ENCODE measurements at regions not wholly inside any gene's neighbourhood (a gene's known extent, or its start where the extent isn't known, plus 50 kb on each side); places are given as distances from the start of the nearest gene placed in this dataset.

DNA sequence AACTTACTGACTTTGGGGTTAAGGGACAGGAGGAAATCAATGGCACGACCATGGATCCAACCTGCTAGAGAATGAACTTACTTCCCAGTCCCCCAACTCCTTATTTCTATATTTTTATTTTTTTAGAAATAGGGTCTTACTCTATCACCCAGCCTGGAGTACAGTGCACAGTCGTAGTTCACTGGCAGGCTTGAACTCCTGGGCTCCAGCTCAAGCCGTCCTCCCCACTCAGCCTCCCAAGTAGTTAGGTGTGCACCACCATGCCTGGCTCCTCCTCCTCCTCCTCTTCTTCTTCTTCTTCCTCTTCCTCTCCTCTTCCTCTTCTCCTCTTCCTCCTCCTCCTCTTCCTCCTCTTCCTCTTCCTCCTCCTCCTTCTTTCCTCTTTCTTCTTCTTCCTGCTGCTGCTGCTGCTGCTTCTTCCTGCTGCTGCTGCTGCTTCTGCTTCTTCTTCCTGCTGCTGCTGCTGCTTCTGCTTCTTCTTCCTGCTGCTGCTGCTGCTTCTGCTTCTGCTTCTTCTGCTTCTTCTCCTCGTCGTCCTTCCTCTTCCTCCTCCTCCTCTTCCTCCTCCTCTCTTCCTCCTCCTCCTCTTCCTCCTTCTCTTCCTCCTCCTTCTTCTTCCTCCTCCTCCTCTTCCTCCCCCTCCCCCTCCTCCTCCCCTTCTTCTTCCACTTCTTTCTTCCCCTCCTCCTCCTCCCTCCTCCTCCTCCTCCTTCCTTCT lies 390.1 kb upstream of the RGS6 start:
- Histone ChIP-seq H3K27ac (ENCODE audit: low read length) (no peak overlapping the region), H3K36me3 (ENCODE audit: control insufficient read depth in 1 of 2, insufficient read depth in 2 of 2, low read length in 2 of 2) (no peaks in the 10 kb centered on the region), H3K27me3 (ENCODE audit: low read depth, low read length) (no peaks in the 10 kb centered on the region), H3K9me3 (ENCODE audit: control insufficient read depth in 1 of 2, low read length in 2 of 2) (no peaks in the 10 kb centered on the region), H3K4me1 (ENCODE audit: control insufficient read depth in 1 of 2, insufficient read depth in 2 of 2, low read length in 2 of 2) (peaks cover 5 to 10% of the 10 kb centered on the region in 2 donors), H3K4me3 (ENCODE audit: low read depth in 1 of 2, low read length in 2 of 2) (no peak overlapping the region)

GRCh38 chr14:71549421-71550050 lies 382.7 kb upstream of the RGS6 start:
- no peak overlapping the region for H3K27ac ChIP-seq (ENCODE audit: low read length)
- no peaks in the 10 kb centered on the region for H3K4me1 ChIP-seq (ENCODE audit: control insufficient read depth in 1 of 2, insufficient read depth in 2 of 2, low read length in 2 of 2)
- no peaks in the 10 kb centered on the region for H3K27me3 ChIP-seq (ENCODE audit: low read depth, low read length)
- H3K4me3 ChIP-seq (ENCODE audit: low read depth in 1 of 2, low read length in 2 of 2) = no peak overlapping the region
- H3K36me3 ChIP-seq (ENCODE audit: control insufficient read depth in 1 of 2, insufficient read depth in 2 of 2, low read length in 2 of 2) = no peaks in the 10 kb centered on the region
- H3K9me3 ChIP-seq (ENCODE audit: control insufficient read depth in 1 of 2, low read length in 2 of 2) = no peaks in the 10 kb centered on the region

DNA sequence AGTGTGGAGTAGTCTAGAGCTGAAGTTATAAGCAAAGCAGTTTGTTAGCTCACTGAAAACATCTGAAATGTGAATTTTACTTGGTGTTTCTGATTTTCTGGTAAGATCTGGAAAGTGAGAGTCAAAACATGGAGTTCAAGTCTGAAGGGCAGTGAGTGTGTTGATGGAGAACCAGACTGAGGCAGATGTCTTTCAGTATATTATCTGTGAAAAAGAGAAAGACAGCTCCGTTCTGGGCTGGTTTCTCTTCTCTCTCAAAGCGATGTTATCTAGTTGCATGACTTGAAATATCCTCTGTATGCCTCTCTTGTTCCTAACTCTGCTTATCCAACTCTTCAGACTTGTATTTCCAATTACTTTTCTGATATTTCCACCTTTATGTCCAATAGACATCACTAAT lies 381.9 kb upstream of the RGS6 start:
- H3K9me3 ChIP-seq (ENCODE audit: control insufficient read depth in 1 of 2, low read length in 2 of 2) = no peaks in the 10 kb centered on the region
- no peaks in the 10 kb centered on the region for H3K36me3 ChIP-seq (ENCODE audit: control insufficient read depth in 1 of 2, insufficient read depth in 2 of 2, low read length in 2 of 2)
- no peaks in the 10 kb centered on the region for H3K27me3 ChIP-seq (ENCODE audit: low read depth, low read length)
- no peak overlapping the region for H3K27ac ChIP-seq (ENCODE audit: low read length)
- no peak overlapping the region for H3K4me3 ChIP-seq (ENCODE audit: low read depth in 1 of 2, low read length in 2 of 2)
- H3K4me1 ChIP-seq (ENCODE audit: control insufficient read depth in 1 of 2, insufficient read depth in 2 of 2, low read length in 2 of 2) = peaks cover 0 to 4% of the 10 kb centered on the region in 2 donors

DNA sequence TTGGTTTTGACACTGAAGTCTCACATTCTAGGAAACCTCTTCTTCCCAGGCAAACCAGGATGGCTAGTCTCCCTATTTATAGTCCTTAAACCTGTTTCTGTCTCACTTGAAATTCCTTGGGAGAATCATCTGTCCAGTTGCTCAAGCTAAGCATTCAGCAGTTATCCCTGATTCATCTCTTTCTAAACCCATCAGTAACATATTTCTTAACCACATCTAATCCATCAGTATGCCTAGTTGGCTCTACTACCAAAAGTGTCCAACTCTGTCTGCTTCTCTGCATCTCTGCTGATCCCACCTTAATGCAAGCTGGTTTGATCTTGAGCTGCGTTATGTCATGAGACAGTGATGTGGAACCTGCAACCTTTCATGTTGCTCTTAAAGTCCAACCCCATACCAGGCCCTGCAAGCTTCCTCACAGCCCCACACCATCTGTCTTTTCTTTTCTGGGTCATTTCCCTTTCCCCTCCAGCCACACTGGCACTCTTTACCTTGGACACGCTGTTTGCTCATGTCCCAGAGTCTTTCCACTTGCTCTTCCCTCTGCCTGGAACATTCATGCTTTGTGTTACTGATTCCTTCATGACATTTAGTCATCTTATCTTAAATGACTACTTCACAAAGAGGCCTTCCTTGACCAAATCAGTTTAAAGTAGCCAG lies 380.8 kb upstream of the RGS6 start:
- no peaks in the 10 kb centered on the region for H3K27me3 ChIP-seq (ENCODE audit: low read depth, low read length)
- no peaks in the 10 kb centered on the region for H3K36me3 ChIP-seq (ENCODE audit: control insufficient read depth in 1 of 2, insufficient read depth in 2 of 2, low read length in 2 of 2)
- H3K4me3 ChIP-seq (ENCODE audit: low read depth in 1 of 2, low read length in 2 of 2) = no peak overlapping the region
- H3K4me1 ChIP-seq (ENCODE audit: control insufficient read depth in 1 of 2, insufficient read depth in 2 of 2, low read length in 2 of 2) = peaks cover 4% of the 10 kb centered on the region in 2 donors
- no peak overlapping the region for H3K27ac ChIP-seq (ENCODE audit: low read length)
- H3K9me3 ChIP-seq (ENCODE audit: control insufficient read depth in 1 of 2, low read length in 2 of 2) = no peaks in the 10 kb centered on the region

DNA sequence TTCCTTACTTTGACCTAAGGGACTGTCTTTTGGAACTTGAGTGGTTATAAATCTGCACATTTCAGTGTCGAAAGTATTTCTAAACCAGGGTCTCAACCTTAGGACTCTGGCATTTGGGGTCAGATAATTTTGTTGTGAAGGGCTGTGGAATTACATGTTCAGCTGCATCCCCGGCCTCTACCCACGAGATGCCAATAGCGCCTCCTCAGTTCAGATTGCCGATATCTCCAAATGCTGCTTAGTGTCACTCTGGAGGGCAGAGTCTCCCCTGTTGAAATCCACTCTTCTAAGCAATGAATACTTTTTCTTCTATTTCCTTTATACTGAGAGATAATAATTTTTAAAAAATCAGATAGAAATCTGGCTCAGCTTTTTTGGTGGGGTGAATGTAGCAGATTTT lies 379.4 kb upstream of the RGS6 start:
- no peaks in the 10 kb centered on the region for H3K27me3 ChIP-seq (ENCODE audit: low read depth, low read length)
- no peaks in the 10 kb centered on the region for H3K9me3 ChIP-seq (ENCODE audit: control insufficient read depth in 1 of 2, low read length in 2 of 2)
- H3K4me3 ChIP-seq (ENCODE audit: low read depth in 1 of 2, low read length in 2 of 2) = no peak overlapping the region
- H3K27ac ChIP-seq (ENCODE audit: low read length) = no peak overlapping the region
- H3K36me3 ChIP-seq (ENCODE audit: control insufficient read depth in 1 of 2, insufficient read depth in 2 of 2, low read length in 2 of 2) = no peaks in the 10 kb centered on the region
- H3K4me1 ChIP-seq (ENCODE audit: control insufficient read depth in 1 of 2, insufficient read depth in 2 of 2, low read length in 2 of 2) = peaks cover 4% of the 10 kb centered on the region in 2 donors

- Histone ChIP-seq H3K4me3 (ENCODE audit: low read depth in 1 of 2, low read length in 2 of 2) (no peak overlapping the region), H3K4me1 (ENCODE audit: control insufficient read depth in 1 of 2, insufficient read depth in 2 of 2, low read length in 2 of 2) (peaks cover 4% of the 10 kb centered on the region in 2 donors), H3K27ac (ENCODE audit: low read length) (no peak overlapping the region), H3K36me3 (ENCODE audit: control insufficient read depth in 1 of 2, insufficient read depth in 2 of 2, low read length in 2 of 2) (no peaks in the 10 kb centered on the region), H3K27me3 (ENCODE audit: low read depth, low read length) (no peaks in the 10 kb centered on the region), H3K9me3 (ENCODE audit: control insufficient read depth in 1 of 2, low read length in 2 of 2) (no peaks in the 10 kb centered on the region)
These were observed 378.4 kb upstream of the RGS6 start for GRCh38 chr14:71553779-71554178.

DNA sequence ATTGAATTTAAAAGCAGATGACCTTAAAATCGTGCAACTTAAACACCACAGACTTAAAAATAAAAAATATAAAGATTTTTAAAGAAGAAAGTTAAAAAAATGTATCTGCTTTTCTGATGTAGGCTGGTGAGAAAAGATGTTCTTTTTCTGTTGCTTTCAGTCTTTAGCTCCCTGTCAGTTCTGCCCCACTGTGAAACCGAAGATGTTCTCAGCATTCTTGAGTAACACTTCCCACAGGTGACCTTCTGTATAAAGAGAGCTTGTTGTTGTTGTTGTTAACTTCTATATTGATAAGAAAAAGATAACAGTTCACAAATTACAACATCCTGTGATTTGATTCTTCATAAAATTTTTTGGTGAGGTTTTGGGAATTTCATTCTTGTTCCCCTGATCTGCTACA lies 377.9 kb upstream of the RGS6 start:
- Histone ChIP-seq H3K4me3 (ENCODE audit: low read depth in 1 of 2, low read length in 2 of 2) (no peak overlapping the region), H3K36me3 (ENCODE audit: control insufficient read depth in 1 of 2, insufficient read depth in 2 of 2, low read length in 2 of 2) (no peaks in the 10 kb centered on the region), H3K4me1 (ENCODE audit: control insufficient read depth in 1 of 2, insufficient read depth in 2 of 2, low read length in 2 of 2) (peaks cover 4% of the 10 kb centered on the region in 2 donors), H3K9me3 (ENCODE audit: control insufficient read depth in 1 of 2, low read length in 2 of 2) (no peaks in the 10 kb centered on the region), H3K27ac (ENCODE audit: low read length) (no peak overlapping the region), H3K27me3 (ENCODE audit: low read depth, low read length) (no peaks in the 10 kb centered on the region)

- H3K9me3 ChIP-seq (ENCODE audit: control insufficient read depth in 1 of 2, low read length in 2 of 2) = no peaks in the 10 kb centered on the region
- H3K27ac ChIP-seq (ENCODE audit: low read length) = no peak overlapping the region
- peaks cover 4% of the 10 kb centered on the region in 2 donors for H3K4me1 ChIP-seq (ENCODE audit: control insufficient read depth in 1 of 2, insufficient read depth in 2 of 2, low read length in 2 of 2)
- no peak overlapping the region for H3K4me3 ChIP-seq (ENCODE audit: low read depth in 1 of 2, low read length in 2 of 2)
- no peaks in the 10 kb centered on the region for H3K36me3 ChIP-seq (ENCODE audit: control insufficient read depth in 1 of 2, insufficient read depth in 2 of 2, low read length in 2 of 2)
- H3K27me3 ChIP-seq (ENCODE audit: low read depth, low read length) = no peaks in the 10 kb centered on the region
These were observed 377.1 kb upstream of the RGS6 start for GRCh38 chr14:71554959-71555612.

- H3K36me3 ChIP-seq (ENCODE audit: control insufficient read depth in 1 of 2, insufficient read depth in 2 of 2, low read length in 2 of 2) = no peaks in the 10 kb centered on the region
- no peak overlapping the region for H3K27ac ChIP-seq (ENCODE audit: low read length)
- H3K27me3 ChIP-seq (ENCODE audit: low read depth, low read length) = no peaks in the 10 kb centered on the region
- H3K9me3 ChIP-seq (ENCODE audit: control insufficient read depth in 1 of 2, low read length in 2 of 2) = no peaks in the 10 kb centered on the region
- no peak overlapping the region for H3K4me3 ChIP-seq (ENCODE audit: low read depth in 1 of 2, low read length in 2 of 2)
- H3K4me1 ChIP-seq (ENCODE audit: control insufficient read depth in 1 of 2, insufficient read depth in 2 of 2, low read length in 2 of 2) = peaks cover 4% of the 10 kb centered on the region in 2 donors
These were observed 376.3 kb upstream of the RGS6 start for GRCh38 chr14:71555654-71556559.

GRCh38 chr14:71556730-71557129 lies 375.5 kb upstream of the RGS6 start:
- H3K27me3 ChIP-seq (ENCODE audit: low read depth, low read length) = no peaks in the 10 kb centered on the region
- H3K27ac ChIP-seq (ENCODE audit: low read length) = no peak overlapping the region
- peaks cover 4% of the 10 kb centered on the region in 2 donors for H3K4me1 ChIP-seq (ENCODE audit: control insufficient read depth in 1 of 2, insufficient read depth in 2 of 2, low read length in 2 of 2)
- H3K36me3 ChIP-seq (ENCODE audit: control insufficient read depth in 1 of 2, insufficient read depth in 2 of 2, low read length in 2 of 2) = no peaks in the 10 kb centered on the region
- no peak overlapping the region for H3K4me3 ChIP-seq (ENCODE audit: low read depth in 1 of 2, low read length in 2 of 2)
- no peaks in the 10 kb centered on the region for H3K9me3 ChIP-seq (ENCODE audit: control insufficient read depth in 1 of 2, low read length in 2 of 2)
